ENCODE measurements at regions not wholly inside any gene's neighbourhood (a gene's known extent, or its start where the extent isn't known, plus 50 kb on each side); places are given as distances from the start of the nearest gene placed in this dataset.

- no peak for DNase-seq
Measured at GRCh38 chr11:92846491-92847125, 122.8 kb upstream of the MTNR1B start.

DNA sequence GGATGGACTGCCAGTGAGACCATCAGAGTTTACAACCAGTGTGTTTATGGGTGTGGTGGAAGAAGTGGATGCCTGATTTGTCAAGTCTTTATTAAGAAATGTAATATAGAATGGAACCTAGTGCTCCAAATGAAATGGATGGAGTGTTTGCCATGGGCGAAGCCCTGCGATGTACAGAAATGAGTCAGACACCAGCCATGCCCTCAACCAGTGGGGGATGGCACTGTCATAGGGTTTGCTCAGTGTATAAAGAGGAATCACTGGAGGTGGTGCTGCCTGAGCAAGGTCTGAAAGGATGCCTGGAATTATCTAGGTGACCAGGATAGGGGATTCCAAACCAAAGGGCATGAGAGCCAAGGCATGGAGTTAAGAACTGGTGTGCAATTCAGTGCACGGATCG is 120.9 kb upstream of the MTNR1B start:
- no peak for DNase-seq

DNA sequence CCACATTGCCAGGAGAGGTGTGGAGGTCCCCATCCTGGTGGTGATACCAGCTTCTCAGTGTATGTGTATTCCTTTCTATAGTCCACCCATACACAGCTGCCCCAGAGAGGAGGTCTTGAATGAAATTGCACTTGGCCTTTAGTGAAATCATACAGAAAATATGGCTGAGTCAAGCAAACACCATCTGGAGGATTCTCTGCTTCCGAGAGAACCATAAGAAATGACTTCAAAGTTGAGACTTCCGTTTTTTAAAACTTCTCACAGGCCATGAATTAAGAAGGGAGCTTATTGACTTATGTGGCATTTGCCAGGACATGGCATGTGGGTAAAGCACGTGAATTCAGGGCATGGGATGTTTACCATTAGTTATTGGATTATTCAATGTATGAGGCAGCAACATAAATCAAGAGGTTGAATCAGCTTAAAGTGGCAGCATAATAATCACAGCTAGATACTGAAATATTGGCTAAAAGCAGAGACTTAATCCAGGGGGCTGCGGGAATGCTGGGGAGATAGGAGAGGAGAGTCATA is 119.1 kb upstream of the MTNR1B start:
- DNase-seq: no peak

DNA sequence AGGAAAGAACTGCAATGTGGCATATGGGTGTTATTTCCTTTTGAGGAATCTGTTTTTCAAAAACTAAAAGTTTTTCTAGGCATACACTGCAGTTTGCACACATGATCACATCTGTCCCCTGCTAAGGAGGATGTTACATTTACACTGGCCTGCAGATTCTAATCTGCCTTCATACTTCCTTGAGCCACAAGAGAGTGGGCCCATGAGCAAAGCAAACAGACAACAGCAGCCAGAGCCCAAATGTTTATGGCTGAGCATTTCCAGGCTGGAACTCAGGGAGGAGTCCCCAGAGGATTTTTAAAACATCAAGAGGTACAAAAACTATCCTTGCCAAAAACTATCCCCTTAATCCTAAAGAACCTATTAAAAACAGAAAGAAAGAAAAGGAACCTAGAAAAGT is 117.2 kb upstream of the MTNR1B start:
- DNase-seq: no peak

DNA sequence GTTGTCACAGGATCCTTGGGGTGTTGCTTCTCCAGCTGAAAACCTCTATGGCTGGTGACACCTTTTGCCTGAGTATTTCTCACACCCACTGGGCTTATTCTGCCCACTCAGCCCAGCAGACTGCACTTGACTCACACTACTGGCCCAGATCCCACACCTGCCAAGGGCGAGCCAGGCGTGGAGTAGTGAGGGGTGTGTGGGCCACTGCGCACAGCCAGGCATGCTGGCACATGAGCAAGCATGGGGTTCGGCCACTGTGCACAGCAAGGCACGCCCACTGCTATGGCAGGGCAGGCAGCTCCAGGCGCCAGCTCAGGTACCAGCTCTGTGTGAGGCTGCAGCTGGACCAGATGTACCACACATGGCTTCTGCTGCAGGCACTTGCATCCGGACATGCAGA is 116.5 kb upstream of the MTNR1B start:
- no peak for DNase-seq

- DNase-seq: no peak
Measured at GRCh38 chr11:92854162-92854561, 115.3 kb upstream of the MTNR1B start.

- DNase-seq: no peak
Measured at GRCh38 chr11:92854952-92855351, 114.5 kb upstream of the MTNR1B start.

DNA sequence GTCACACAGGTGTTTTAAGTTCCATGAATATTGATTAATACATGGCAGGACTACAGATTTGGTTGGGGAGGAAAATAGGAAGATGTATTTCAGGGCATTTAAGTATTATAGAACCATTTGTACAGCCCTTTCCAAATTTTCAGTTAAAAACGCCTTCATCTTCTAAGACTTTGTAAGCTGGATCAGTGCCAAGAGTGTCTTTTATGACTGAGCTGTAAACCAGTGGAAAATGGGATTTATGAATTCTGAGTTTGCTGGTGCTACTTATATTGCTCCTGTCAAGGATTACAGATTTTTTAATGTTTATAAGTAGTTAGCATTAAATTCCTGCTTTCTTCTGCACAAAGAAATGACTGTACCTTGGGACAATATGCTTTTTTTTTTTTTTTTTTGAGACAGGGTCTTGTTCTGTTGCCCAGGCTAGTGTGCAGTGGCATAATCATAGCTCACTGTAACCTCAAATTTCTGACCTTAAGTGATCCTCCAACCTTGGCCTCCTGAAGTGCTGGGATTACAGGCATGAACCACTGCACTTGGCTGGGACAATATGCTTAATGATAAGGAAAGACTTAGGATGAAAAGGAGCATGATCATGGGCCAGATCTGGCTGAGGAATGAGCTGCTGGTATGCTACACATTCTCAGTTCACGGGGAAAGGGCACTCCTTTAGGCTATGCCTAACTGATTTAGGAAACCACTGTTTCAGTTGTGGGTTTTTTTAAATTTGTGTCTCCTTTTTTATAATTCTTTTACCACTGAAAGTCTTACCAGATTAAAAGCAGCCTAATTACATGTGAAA is 113.6 kb upstream of the MTNR1B start:
- DNase-seq: no peak

DNA sequence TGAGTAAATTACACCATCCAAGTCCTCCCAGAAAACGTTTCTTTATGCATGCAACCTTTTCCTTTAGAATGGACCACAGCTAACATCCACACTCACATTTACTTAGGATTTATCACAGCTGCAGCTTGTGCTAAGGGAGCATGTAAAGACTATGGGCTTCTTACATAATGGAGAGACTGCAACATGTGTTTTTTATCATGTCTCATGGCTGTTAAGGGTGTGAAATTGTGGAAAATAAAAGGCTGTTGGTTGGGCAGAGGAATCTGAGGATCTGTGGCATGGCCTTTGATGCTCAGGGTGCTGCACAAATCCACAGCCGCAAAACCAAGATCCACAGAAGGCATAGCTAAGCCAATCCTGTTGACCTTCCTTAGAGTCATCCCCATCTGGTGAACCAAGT is 112.0 kb upstream of the MTNR1B start:
- no peak for DNase-seq

GRCh38 chr11:92859156-92859690 is 110.2 kb upstream of the MTNR1B start:
- no peak for DNase-seq

DNA sequence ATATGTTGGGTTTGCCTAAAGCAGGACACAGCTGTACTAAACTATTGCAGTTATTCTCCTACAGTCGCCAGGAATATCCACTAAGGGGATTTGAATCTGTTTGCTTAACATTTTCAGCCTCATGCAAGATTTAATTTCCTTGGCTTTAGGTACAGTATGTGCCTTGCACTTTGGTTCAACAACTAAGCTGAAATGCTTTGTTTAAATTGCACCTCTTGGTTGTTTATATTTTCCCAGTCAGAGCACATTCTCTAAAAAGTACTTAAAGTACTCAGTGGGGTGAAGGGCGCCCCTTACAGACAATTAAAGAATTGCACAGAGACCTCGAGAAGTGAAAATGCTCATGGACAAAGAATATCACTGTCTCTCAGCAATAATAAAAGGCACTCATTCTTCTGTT is 107.8 kb upstream of the MTNR1B start:
- DNase-seq: no peak

DNA sequence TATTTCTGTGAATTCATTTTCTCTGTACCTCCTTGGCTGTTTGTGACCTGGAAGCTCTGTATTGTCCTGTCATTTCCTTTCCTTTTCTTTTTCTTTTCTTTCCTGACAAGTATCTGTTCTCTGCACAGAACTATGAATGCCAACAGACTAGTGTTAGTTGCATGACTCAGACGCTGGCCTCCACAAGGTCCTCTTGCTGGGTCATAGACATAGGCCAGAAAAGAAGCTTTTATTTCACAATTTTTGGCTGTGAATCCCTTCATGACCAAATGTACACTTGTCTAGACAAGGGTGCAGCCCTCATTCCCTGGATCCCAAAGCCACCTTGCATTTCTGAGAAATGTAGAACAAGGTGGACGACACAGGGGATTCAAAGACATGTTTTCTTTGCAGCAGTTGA is 104.1 kb upstream of the MTNR1B start:
- no peak for DNase-seq

DNA sequence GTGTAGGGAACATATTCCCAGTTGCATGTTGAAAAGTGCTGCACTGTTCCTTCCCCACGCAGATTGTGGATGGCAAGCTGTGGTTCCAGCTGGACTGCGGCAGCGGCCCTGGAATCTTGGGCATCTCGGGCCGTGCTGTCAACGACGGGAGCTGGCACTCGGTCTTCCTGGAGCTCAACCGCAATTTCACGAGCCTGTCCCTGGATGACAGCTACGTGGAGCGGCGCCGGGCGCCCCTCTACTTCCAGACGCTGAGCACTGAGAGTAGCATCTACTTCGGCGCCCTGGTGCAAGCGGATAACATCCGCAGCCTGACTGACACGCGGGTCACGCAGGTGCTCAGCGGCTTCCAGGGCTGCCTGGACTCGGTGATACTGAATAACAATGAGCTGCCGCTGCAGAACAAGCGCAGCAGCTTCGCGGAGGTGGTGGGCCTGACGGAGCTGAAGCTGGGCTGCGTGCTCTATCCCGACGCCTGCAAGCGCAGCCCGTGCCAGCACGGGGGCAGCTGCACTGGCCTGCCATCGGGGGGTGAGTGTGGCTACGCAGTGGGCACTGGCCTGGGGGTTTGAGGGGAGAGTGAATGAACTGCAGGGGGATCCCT is 102.7 kb upstream of the MTNR1B start:
- DNase-seq: no peak

DNA sequence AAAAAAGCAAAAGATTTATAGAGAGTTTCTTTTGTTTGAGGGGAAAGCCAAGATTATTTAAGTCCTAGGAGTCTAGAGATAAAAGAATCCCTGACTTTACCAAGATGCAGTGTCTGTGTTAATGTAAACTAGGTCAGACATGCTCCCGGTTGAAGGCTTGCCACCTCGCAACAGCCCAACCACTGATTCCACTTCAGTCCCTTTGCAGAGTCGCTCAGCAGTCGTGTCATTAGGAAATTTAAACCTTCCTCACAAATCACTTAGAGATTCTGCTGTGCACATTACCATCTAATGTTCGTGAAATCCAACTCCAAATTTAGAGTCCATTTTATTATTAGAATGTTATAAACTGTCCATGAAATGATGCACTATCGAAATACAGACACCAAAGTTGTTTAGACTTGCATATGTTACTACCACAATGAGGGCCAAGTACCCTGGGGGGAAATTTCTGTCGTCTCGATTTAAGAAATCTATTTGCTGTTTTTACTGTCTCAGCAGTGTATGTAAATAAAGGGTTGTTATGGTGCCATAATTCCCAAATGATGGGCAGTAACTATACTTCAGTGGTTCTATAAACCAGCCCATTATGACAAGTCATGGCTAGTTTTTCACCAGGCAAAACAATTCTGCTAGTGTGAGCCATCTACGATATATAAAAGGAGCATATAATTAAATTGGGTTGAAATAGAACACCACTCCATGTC is 101.4 kb upstream of the MTNR1B start:
- DNase-seq: no peak

- DNase-seq: no peak
Measured at GRCh38 chr11:92869716-92870115, 99.7 kb upstream of the MTNR1B start.

- no peak for DNase-seq
Measured at GRCh38 chr11:92870196-92870832, 99.1 kb upstream of the MTNR1B start.

DNA sequence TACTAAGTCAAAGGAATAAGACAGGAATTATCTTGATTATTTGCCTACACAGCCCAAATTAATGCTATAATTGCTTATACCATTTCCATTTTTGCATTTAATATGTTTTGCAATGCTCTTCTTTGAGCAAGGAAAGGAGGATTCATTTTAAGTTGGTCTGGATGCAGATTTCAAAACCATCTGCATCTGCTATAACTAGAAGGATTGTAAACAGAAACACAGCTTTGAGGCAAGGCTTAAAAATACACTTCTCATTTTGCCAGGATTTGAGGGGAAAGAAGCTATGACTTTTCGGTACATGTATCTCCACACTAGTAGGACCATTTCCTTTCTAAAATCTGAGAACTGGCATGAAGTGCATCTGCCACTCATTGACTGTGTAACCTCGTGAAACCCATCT is 95.9 kb upstream of the MTNR1B start:
- DNase-seq: no peak

DNA sequence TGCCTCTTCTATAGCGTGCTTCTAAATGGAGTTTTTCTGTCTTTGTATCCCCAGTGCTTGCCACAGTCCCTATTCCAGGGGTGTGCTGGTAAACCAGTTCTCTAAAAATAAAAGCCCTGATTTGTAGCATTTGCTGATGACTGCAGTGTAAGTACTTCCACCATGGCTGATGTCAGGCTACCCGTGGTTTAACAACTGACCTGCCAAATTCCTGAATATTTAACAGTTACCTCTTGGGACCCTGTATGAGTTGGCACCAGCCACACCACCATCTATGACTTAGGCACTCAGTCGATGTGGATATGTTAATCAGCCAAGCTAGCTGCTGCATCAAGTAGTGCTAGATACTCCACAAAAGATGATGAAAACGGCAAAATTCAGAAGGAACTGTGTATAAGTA is 94.0 kb upstream of the MTNR1B start:
- no peak for DNase-seq

- DNase-seq: no peak
Measured at GRCh38 chr11:92879086-92879485, 90.4 kb upstream of the MTNR1B start.

- no peak for DNase-seq
Measured at GRCh38 chr11:92880381-92880780, 89.1 kb upstream of the MTNR1B start.

DNA sequence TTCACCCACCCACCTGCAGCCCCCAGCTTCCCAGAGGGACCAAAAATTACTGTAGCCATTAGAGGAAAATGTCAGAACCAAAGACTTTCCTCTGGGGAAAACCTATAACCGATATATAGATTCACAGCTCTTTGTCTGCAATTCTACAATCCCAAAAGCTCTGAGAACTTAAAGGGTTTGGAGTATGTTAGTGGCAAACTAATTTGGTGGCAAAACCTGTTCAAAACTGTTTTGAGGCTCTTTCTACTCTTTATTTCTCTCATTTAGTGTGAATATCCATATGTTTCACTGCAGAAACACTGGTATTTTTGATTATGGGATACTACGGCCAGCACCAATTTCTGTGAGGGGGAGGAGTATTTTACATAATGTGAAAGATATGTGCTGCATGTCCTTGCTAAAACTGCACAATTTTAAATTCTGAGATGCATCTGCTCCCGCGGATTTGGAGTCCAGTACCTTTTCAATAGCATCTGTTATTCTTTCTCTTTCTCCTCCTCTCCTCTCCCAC is 87.5 kb upstream of the MTNR1B start:
- no peak for DNase-seq

Measured in hippocampal formation (tissue), 2 donors.